HG03571 (cell line): ENCODE measurements at regions not wholly inside any gene's neighbourhood (a gene's known extent, or its start where the extent isn't known, plus 50 kb on each side); places are given as distances from the start of the nearest gene placed in this dataset.
"Not testable (repeated sequence)": the region's sequence is repeated elsewhere in the genome, so short reads cannot be mapped to it uniquely, and the experiment has no call there.

Experiments
- ATAC-seq: cut with Tn5 transposase; IDR thresholded peaks from one replicate; pipeline ENCODE4 v1.9.1; 2021; ENCODE audit not compliant: unreplicated experiment

GRCh38 chr5:110917161-110917875 lies 154.2 kb upstream of the TSLP start:
- ATAC-seq = no peak

GRCh38 chr5:110918683-110919082 lies 152.8 kb upstream of the TSLP start:
- no peak for ATAC-seq

- ATAC-seq = no peak
Measured at GRCh38 chr5:110923971-110924370, 147.5 kb upstream of the TSLP start.

- ATAC-seq = no peak
Measured at GRCh38 chr5:110925398-110925797, 146.1 kb upstream of the TSLP start.

- ATAC-seq = no peak
Measured at GRCh38 chr5:110925916-110926315, 145.6 kb upstream of the TSLP start.

- no peak for ATAC-seq
Measured at GRCh38 chr5:110932755-110933488, 138.6 kb upstream of the TSLP start.

GRCh38 chr5:110940136-110940535 lies 131.4 kb upstream of the TSLP start:
- ATAC-seq = no peak

GRCh38 chr5:110945874-110946436 lies 125.6 kb upstream of the TSLP start:
- no peak for ATAC-seq

GRCh38 chr5:110951373-110951791 lies 120.1 kb upstream of the TSLP start:
- no peak for ATAC-seq

GRCh38 chr5:110956280-110956912 lies 115.1 kb upstream of the TSLP start:
- no peak for ATAC-seq

GRCh38 chr5:110956913-110957813 lies 114.3 kb upstream of the TSLP start:
- ATAC-seq = no peak

- ATAC-seq = no peak
Measured at GRCh38 chr5:110957934-110958333, 113.6 kb upstream of the TSLP start.

- no peak for ATAC-seq
Measured at GRCh38 chr5:110963495-110963894, 108.0 kb upstream of the TSLP start.

- ATAC-seq = no peak
Measured at GRCh38 chr5:110965773-110966581, 105.5 kb upstream of the TSLP start.

GRCh38 chr5:110968246-110969005 lies 103.1 kb upstream of the TSLP start:
- no peak for ATAC-seq

- no peak for ATAC-seq
Measured at GRCh38 chr5:110969502-110969901, 102.0 kb upstream of the TSLP start.

- ATAC-seq = no peak
Measured at GRCh38 chr5:110973510-110973909, 98.0 kb upstream of the TSLP start.

GRCh38 chr5:110977915-110978314 lies 93.6 kb upstream of the TSLP start:
- ATAC-seq = no peak

- ATAC-seq = not testable (repeated sequence)
Measured at GRCh38 chr5:110985882-110986281, 85.6 kb upstream of the TSLP start.
